Activated CD8-positive, alpha-beta memory T cell treated with anti-CD3 and anti-CD28 coated beads, Interleukin-2, amount 50 U/mL, for 48 hours (primary cell): ENCODE measurements at regions not wholly inside any gene's neighbourhood (a gene's known extent, or its start where the extent isn't known, plus 50 kb on each side); places are given as distances from the start of the nearest gene placed in this dataset.

Experiments
- DNase-seq: peaks from one replicate; pipeline ENCODE4 v3.0.0-alpha.2; 2020

DNA sequence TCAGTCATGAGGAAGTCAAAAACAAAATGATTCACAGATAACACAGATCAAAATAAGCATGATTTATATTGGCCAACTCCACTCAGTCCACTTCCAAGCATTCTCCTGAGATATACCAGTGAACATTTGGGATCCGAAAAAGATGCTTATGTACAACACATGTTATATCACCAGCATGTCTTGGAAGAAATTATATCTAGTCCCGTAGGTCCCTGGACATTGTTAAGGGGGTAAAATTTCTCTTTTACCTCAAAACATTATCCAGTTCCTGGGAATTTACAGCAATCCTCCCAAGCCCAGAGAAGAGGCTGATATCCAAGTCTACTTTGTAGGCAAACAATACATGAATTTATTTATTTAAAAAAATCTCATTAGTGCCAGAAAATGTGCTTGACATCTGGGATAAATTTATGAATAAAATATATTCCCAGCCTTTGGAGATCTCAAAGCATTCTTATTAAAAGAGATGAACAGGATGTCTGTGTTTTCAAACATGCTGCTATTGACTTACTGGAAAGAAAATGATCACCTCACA lies 582.2 kb upstream of the ZWINT start:
- no peak for DNase-seq

DNA sequence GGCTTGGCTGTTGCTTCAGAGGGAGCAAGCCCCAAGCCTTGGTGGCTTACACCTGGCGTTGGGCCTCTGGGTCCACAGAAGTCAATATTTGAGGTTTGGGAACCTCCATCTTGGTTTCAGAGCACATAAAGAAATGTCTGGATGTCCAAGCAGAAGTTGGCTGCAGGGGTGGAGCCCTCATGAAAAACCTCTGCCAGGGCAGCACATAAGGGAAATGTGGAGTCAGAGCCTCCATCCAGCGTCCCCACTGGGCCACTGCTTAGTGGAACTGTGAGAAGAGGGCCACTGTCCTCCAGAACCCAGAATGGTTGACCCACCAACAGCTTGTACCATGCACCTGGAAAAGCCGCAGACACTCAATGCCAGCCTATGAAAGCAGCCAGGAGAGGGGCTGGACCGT lies 573.5 kb upstream of the ZWINT start:
- DNase-seq = no peak

GRCh38 chr10:56928714-56929113 lies 567.7 kb upstream of the ZWINT start:
- no peak for DNase-seq

GRCh38 chr10:56927701-56928100 lies 566.6 kb upstream of the ZWINT start:
- no peak for DNase-seq

GRCh38 chr10:56920601-56921261 lies 559.7 kb upstream of the ZWINT start:
- no peak for DNase-seq

DNA sequence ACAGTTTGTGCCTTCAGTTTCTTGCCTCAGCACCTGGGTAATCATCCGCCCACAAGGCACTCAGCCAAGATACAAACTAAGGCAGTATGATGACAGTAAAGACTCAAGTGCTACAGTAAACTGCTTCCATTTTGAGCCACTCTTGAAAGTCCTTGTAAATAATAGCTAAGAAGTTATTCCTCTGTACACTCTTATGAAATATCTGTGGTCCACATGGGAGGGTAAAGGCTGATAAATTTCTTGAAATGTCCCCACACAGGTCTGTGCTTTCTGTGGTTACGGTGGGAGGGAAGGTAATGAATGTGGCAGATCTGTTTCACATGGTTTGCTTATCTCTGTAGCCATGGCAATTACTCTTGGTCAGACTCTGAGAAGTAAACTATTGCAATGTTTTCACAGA lies 551.0 kb upstream of the ZWINT start:
- DNase-seq = no peak

DNA sequence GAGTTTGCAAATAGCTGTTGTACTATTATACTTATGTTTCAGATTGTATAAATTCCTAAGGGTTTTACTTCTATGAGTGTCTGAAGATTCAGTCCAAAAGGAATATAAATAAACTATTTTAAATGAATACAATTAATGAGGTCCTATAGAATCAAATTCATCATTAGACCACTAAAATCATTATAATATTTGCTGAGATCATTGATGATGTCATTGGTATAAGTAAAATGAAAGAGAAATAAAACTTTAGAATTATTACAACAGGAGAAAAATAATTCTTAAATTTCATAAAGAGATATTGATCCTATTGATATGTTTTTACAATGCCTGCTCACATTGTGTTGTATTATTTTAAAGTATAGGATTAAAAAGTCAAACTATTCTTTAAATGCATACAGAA lies 544.0 kb upstream of the ZWINT start:
- no peak for DNase-seq

DNA sequence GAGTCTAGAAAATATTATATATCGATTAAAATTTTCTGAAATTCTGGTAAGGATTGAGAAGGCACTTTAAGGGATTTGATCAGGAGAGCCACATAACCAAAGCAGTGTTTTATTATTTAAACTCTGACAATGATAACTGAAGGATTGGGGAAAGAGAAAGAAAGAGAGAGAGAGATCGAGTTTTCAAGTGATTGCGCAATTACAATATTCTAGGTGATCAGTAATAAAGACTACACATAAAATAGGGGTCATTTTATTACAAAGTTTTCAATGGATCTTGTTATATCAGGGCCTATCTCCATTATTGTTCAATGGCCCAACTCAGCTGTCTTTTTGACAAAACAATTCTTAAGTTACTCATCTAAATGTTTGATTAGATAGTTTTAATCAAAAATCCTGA lies 541.5 kb upstream of the ZWINT start:
- no peak for DNase-seq

DNA sequence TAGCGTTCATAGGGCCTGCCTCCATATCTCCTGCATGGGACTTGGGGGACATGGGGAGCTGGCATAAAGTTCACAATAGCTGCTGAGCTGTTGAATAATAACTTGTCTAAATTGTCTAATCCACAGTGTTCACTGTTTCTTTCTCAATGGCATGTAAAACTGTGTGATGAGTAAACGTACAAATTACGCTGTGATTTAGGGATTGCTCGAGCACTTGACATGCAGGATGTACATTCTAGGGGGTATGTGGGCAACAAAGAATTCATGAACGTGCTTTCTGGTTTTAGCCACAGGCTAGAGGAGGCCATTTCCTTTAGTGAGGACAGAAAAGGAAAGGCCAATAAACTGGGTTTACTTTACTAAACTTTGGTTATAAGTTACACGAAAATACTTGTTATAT lies 534.2 kb upstream of the ZWINT start:
- DNase-seq = no peak

DNA sequence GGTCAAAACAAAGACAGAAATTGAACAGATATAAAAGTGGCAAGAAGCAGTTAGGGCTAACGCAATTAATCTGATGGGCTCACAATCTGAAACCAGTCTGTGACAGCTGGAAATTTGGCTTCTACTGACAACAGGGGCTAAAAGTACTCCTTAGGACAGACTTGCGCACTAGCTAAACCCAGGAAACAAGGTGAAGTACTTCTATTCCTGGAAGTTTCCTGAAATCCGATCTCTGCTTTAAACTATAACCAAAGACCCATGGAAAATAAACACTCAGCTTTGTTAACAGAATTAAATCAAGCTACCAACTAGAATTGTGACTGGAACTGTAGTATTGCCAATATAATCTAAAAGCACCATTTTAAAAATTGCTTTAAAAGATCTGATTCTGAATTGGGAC lies 520.2 kb upstream of the ZWINT start:
- no peak for DNase-seq

- no peak for DNase-seq
Observed at GRCh38 chr10:56880606-56881005, 519.5 kb upstream of the ZWINT start.

DNA sequence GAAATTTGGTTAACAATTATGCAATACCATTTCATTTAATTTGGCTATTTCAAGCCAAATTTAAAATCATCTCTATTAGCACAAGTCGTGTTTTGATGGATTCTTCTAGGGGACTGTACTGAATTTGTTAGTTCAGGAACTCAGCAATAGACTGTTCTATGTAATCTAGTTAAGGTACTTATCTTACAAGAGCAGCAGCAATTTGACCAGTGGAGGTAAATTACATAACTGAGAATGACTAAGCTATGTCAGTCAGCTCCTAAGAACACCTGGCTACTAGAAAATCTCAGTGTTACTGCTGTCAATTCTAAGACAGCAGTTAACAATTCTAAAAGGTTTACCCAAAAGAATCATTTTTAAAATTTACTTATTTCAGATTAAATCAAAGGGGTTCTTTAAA lies 513.9 kb upstream of the ZWINT start:
- no peak for DNase-seq

- DNase-seq = no peak
Observed at GRCh38 chr10:56871160-56871668, 510.2 kb upstream of the ZWINT start.

- DNase-seq = no peak
Observed at GRCh38 chr10:56867236-56867635, 506.2 kb upstream of the ZWINT start.

GRCh38 chr10:56856569-56856968 lies 495.5 kb upstream of the ZWINT start:
- no peak for DNase-seq

- no peak for DNase-seq
Observed at GRCh38 chr10:56844978-56845529, 484.0 kb upstream of the ZWINT start.

DNA sequence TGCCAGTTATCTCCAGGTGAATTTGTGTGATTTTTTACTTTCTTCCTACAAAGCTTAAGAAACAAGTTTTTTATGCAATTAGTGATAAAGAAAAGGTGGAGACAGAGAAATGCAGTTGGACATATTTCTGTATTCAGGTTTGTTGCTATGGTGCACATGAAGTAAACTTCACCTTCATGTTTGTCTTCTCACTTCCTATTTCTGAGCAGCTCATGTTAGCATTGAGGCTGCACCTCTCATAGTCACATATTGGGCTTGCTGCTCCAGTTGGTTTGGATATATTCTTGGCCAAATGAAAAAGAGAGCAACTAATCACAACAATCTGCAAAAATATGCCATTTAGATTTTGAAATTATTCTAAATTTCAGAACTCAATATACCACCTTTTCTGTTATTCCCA lies 475.6 kb upstream of the ZWINT start:
- DNase-seq = no peak

- no peak for DNase-seq
Observed at GRCh38 chr10:56831681-56832080, 470.6 kb upstream of the ZWINT start.

DNA sequence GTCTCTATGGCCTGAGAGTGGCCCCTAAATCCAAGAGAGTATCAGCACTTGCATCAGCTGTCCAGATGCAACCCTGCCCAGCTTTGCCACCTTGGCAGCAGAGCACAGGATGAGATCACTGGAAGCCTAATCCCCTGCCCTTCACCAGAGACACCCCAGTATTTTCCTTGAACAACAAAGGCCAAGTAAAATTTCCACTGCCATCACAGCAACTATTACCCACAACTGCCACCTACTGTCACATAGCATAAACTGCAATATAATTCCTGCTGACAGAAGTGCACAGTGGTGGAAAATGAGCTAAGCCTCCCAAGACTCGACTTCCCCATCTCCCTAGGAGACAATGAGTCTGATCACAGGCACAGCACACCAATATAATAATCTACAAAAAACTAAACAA lies 462.8 kb upstream of the ZWINT start:
- no peak for DNase-seq

GRCh38 chr10:56805022-56805421 lies 444.0 kb upstream of the ZWINT start:
- no peak for DNase-seq

DNA sequence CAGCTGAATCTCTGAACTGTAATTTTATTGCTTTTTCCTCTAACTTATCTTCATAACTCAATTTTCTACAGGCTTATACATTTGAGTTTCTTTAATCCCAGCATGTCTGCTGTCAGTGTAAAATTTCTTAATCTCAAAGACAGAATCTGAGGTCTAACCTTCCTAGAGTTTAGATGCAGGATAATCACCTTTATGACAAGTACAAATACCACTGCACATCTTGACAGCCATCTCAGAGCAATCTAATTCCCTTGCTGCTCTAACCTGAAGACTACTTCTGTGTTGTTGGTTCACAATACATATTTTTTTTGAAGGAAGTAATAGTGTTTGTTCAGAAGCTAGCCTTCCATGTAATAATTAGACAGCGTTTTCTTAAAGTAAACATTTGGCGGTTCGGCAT lies 424.2 kb upstream of the ZWINT start:
- DNase-seq = no peak

DNA sequence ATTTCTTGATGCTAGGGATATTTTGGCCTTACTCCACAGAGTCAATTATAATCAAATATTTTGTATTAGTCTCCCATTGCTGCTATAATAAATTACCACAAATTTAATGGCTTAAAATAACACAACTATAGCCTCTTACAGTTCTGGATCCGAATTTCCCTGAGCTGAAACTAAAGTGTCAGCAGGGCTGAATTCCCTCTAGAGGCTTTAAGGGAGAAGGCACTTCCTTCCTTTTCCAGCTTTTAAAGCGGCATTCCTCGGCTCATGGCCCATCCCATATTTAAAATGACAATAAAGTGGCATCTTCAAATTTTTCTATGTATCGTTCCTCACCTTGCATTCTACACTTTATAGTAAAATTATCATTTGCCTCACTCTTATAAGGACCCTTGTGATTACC lies 421.4 kb upstream of the ZWINT start:
- DNase-seq = no peak

DNA sequence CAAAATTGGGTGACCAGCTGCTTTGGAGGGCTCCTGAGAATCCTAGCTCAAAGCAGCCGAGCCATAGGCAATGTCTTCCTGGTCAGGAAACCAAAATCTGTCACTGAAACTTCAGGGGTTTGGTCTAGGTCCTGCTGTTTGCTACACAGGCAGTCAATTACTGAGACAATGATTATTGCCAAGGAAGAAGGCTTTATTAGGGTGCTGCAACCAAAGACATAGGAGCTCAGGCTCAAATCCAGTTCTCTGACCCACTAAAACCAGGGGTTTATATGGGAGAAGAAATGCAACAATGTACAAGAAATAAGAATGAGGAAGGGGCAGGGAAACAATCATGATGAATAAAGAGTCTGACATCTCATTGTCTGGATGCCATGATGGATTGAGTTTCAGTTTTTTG lies 410.3 kb upstream of the ZWINT start:
- DNase-seq = no peak

- no peak for DNase-seq
Observed at GRCh38 chr10:56763090-56763489, 402.0 kb upstream of the ZWINT start.

DNA sequence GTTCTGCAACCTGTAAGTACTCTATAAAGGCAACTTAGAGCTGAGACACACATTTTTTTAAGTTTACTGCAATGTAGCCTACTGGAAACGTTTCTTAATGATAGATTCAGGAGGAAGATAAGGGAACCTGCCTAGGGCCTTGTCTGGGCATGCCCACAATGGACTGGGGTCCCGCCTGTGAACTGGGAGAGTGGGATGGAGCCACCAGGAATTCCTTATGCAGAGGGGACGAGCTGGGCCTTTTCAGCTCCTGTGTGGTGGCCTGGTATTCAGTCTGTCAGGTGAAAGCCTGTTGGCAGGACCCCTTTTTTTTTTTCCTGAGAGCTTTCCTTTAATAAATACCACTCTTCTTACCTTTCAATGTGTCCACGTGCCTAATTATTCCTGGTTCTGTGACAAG lies 384.4 kb upstream of the ZWINT start:
- DNase-seq = no peak
